ENCODE measurements at regions not wholly inside any gene's neighbourhood (a gene's known extent, or its start where the extent isn't known, plus 50 kb on each side); places are given as distances from the start of the nearest gene placed in this dataset.

- DNase-seq: no peak
Measured at GRCh38 chr10:53253221-53253620, 480.6 kb upstream of the MBL2 start.

GRCh38 chr10:53239873-53240272 is 467.3 kb upstream of the MBL2 start:
- DNase-seq: no peak
- TF ChIP-seq CTCF (IDR thresholded peaks at IDR 0.05; ENCODE audit: low read depth, low read length): no peak

More at GRCh38 chr10:53253221-53253620, 480.6 kb upstream of the MBL2 start:
- no peaks in the 10 kb centered on the region for H3K27me3 ChIP-seq
- H3K4me1 ChIP-seq: no peaks in the 10 kb centered on the region
- no peaks in the 10 kb centered on the region for H3K36me3 ChIP-seq
- H3K4me3 ChIP-seq (ENCODE audit: low read depth, low read length): no peak overlapping the region
- no peaks in the 10 kb centered on the region for H3K9me3 ChIP-seq
- TF ChIP-seq CTCF (IDR thresholded peaks at IDR 0.05; ENCODE audit: low read depth, low read length): no peak

GRCh38 chr10:53236941-53237340 is 464.4 kb upstream of the MBL2 start:
- TF ChIP-seq CTCF (IDR thresholded peaks at IDR 0.05; ENCODE audit: low read depth, low read length): no peak
- no peak for DNase-seq
- Histone ChIP-seq H3K9me3 (no peaks in the 10 kb centered on the region; the same call in 1 of the 2 replicates), H3K36me3 (no peaks in the 10 kb centered on the region), H3K4me1 (no peaks in the 10 kb centered on the region), H3K4me3 (ENCODE audit: low read depth, low read length) (no peak overlapping the region), H3K27me3 (no peaks in the 10 kb centered on the region)

More at GRCh38 chr10:53239873-53240272, 467.3 kb upstream of the MBL2 start:
- H3K27me3 ChIP-seq: no peaks in the 10 kb centered on the region
- no peaks in the 10 kb centered on the region; the same call in 1 of the 2 replicates for H3K9me3 ChIP-seq
- H3K36me3 ChIP-seq: no peaks in the 10 kb centered on the region
- no peaks in the 10 kb centered on the region for H3K4me1 ChIP-seq
- H3K4me3 ChIP-seq (ENCODE audit: low read depth, low read length): no peak overlapping the region

GRCh38 chr10:53233749-53234148 is 461.2 kb upstream of the MBL2 start:
- H3K9me3 ChIP-seq: no peaks in the 10 kb centered on the region
- no peak for DNase-seq
- no peaks in the 10 kb centered on the region for H3K4me1 ChIP-seq
- no peaks in the 10 kb centered on the region for H3K36me3 ChIP-seq
- H3K4me3 ChIP-seq (ENCODE audit: low read depth, low read length): no peak overlapping the region
- H3K27me3 ChIP-seq: no peaks in the 10 kb centered on the region
- no peak for TF ChIP-seq CTCF (IDR thresholded peaks at IDR 0.05; ENCODE audit: low read depth, low read length)

GRCh38 chr10:53230651-53231050 is 458.1 kb upstream of the MBL2 start:
- H3K27me3 ChIP-seq: no peaks in the 10 kb centered on the region
- H3K9me3 ChIP-seq: no peaks in the 10 kb centered on the region
- H3K36me3 ChIP-seq: no peaks in the 10 kb centered on the region
- H3K4me3 ChIP-seq (ENCODE audit: low read depth, low read length): no peak overlapping the region
- no peak for DNase-seq
- no peak for TF ChIP-seq CTCF (IDR thresholded peaks at IDR 0.05; ENCODE audit: low read depth, low read length)
- H3K4me1 ChIP-seq: no peaks in the 10 kb centered on the region

GRCh38 chr10:53223851-53224250 is 451.3 kb upstream of the MBL2 start:
- Histone ChIP-seq H3K9me3 (no peaks in the 10 kb centered on the region), H3K27me3 (no peaks in the 10 kb centered on the region), H3K4me1 (no peaks in the 10 kb centered on the region), H3K4me3 (ENCODE audit: low read depth, low read length) (no peak overlapping the region), H3K36me3 (no peaks in the 10 kb centered on the region)
- DNase-seq: no peak
- TF ChIP-seq CTCF (IDR thresholded peaks at IDR 0.05; ENCODE audit: low read depth, low read length): no peak

All from BE2C (cell line).